Inflammatory macrophage treated with lipopolysaccharide for 1 hour (primary cell): ENCODE measurements at regions not wholly inside any gene's neighbourhood (a gene's known extent, or its start where the extent isn't known, plus 50 kb on each side); places are given as distances from the start of the nearest gene placed in this dataset.
"Not testable (repeated sequence)": the region's sequence is repeated elsewhere in the genome, so short reads cannot be mapped to it uniquely, and the experiment has no call there.

Experiments
- DNase-seq, 2 donors: peaks; one replicate each; pipeline ENCODE4 v3.0.0-alpha.2; 2020 to 2022

DNA sequence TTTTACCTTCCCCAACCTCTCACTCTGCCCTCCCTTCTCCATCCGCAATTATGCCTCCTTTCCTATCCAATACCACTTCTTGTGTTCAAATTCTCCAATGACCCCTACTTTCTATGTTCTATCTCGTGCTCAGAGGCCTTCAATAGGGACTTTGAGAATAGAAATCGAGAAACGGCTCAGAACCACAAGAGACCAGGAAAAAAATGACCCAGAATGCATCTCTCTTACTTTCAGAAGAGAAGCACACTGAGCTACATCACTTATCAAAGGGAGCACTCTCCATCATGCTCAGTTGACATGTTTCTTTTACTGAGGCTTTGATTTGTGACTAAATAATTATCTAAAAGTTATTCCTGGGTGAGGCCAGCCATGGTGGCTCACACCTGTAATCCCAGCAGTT lies 162.4 kb upstream of the PRICKLE2 start:
- no peak for DNase-seq

DNA sequence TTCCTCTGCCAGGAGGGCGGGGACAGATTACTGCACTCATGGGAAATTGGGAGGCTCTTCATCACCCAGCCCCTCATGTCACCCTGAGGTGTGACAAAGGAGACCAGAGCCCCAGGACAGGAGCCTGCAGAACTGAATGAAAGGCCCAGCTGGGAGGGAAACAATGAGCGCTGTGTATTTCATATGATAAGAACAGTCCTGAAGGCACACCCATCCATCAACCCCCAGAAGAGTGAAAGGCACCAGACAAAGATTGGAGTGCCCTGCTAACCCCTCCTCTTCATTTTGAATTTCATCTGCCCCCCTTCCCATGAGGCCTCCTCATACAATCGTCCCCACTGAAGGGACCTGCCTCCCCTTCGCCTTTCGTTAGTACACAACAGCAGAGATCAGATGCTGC lies 160.0 kb upstream of the PRICKLE2 start:
- no peak for DNase-seq

DNA sequence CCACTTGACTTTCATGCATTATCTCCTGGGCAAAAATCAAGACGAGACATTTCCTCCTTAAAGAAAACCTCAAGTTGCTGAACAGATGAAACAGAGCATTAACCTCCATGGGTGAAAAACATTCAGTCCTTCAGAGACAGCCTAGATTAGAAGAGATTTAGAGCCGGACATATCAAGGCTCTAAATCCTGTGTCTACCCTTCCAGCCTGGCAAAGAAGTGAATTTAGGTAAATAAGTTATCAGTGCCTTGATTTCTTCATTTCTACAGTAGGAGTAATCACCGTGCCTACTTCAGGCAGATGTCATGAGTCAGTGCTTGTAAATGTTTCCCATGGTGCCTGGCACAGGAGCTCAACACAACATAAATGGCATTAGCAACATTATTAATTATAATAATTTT lies 159.3 kb upstream of the PRICKLE2 start:
- no peak for DNase-seq

DNA sequence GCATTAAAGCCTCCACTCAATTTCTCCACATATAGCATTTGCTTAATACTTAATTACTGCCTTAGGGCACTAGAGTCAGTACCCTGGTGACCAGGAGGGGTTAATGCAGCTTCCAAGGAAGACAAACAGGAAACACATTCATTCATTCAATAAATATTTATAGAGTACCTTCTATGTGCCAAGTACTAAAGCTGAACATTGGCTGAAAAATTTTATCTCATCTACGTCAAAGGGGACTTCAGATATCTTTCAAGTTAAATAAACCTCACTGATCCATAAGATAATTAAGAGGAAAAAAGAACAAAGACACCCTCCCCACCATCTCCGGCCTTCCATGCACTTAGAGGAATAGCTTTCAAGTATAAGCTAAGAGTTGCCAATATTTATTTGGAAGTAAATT lies 156.9 kb upstream of the PRICKLE2 start:
- DNase-seq: no peak

DNA sequence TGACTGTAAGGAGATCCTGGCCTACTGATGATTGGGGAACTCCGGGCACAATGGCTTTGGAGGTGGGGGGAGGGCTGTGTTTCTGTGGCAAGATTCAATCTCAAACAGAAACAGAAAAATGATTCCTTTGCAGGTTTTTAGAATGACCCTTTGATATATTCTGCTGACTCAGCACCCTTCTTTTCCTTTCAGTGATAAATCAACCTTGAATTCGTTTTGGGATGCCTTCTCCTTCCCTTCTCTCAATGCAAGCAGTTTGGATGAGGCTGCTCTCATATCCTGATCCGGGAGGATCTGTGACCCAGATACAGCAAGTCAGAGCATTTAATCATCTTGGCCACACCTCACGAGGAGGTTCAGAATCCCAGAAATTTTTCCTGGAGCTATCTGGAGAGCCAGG lies 156.1 kb upstream of the PRICKLE2 start:
- no peak for DNase-seq

DNA sequence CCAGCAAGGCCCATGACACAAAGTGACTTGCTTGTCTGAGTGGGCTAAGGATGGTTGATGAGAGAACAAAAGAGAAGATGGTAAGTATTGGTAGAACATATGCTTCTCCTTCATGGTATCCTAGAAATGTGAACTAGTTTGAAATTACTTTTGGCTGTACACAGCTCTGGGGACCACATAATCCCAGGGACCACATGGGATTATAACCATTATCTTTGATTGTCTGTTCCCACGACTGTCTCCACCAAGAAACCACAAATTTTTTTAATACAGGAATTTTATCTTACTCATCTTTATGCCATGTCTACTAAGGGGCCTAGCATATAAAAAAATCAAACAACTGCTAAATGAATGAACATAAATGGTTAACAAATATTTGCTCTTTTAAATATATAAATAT lies 155.3 kb upstream of the PRICKLE2 start:
- DNase-seq: no peak

DNA sequence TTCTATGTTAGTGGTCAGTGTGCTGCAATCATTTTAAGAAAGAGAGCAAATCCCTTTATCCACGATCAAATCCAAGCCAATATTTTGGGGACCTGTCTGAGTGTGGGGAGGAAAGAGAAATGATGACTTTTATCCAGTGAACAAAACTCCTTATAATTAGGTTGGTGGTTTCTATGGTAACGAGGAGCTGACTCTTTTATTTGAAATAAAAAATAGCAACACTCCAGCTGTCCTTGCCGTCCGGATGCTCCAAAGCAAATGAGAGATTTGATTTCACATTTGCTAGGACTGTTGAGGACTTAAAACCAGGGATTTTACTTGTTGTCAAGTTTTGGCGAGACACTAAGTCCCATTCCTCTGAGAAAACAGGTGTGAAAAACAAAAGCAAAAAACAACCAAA lies 154.0 kb upstream of the PRICKLE2 start:
- no peak for DNase-seq

DNA sequence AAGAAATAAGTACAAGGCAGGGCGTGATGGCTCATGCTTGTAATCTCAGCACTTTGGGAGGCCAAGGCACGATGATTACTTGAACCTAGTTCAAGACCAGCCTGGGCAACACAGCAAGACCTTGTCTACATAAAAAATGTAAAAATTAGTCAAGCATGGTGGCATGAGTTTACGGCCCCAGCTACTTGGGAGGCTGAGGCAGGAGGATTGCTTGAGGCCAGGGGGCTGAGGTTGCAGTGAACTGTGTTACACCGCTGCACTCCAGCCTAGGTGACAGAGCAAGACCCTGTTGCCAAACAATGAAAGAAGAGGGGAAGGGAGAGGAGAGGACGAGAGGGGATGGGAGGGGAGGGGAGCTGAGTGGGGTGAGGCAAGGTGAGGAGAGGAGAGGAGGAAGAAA lies 152.7 kb upstream of the PRICKLE2 start:
- DNase-seq: no peak

DNA sequence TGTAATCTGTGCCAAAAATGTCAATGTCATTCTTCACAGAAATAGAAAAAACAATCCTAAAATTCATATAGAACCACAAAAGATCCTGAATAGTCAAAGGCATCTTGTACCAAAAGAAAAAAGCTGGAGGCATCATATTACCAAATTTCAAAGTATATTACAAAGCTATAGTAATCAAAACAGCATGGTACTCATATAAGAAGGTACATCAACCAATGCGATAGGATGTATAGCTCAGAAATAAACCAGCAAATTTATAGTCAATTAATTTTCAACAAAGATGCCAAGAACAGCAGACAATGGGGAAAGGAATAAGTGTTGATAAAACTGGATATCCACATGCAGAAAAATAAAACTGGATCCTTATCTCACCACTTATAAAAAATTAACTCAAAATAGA lies 150.5 kb upstream of the PRICKLE2 start:
- no peak for DNase-seq

DNA sequence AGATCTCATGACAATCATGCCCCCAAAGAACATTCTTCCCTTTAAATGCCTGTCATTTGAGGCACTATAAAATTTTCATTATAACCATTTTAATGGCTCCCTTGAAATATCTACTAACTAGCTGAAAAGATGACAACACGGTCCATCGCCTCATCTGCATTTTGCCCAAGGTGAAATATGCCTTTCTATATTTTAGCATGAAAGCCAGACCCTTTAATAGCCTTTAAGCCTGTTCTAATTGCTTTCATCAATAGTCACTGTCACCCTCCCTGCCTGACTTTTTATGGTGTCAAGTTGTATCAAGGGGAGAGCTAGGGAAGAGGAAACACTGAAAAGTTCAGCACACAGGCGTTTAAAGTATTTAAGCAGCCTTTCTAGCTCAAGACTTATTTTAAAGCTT lies 144.1 kb upstream of the PRICKLE2 start:
- DNase-seq: no peak

DNA sequence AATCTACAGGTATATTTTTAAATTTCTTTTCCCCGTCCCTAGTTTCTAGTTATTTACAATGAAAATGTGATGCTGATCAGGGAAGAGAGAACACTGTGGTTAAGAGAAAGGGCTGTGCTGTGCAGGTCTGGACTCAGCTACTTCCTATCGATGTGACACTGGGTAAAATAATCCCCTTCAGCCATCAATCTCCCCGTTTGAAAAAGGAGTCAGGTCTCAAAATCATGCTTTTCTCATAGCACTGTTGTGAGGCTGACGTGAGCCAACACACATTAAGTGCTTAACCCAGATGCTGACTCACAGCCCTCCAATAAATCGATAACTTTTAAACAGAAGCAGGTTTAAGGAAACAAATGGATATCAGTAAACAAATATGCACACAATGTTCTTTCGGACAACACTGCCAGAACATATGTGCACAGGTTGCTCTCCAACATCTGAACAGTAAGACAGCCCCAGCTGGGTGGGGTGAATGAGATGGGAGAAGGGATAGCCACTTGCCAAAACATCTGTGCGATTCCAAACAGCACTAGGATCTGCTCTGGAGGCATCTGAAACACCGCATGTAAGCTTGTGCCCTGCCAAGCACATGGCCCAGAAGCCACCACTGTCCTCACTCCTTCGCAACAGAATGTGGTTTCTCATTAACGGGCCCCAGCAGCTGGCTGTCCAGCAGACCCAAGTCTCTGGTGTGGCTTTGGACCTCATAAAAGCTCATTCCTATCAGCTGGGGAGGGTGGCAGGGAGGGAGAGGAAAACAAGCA lies 143.2 kb upstream of the PRICKLE2 start:
- no peak for DNase-seq

DNA sequence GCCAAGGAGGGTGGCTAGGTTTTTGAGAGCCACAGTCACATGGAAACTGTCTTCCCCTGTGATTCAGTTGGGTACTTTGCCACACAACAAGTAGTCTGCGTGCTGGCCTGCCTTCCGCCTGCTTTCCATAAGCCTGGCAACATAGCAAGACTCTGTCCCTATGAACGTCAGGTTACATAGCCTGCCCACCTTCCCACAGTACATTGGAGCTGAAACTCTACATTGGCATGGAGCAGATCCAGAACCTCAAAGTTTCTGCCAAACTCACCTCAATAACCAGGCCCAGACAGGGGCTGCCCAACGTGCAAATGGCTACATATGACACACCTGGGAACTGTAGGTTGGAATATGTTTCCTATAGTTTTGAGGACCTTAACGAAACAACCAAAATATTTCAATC lies 140.6 kb upstream of the PRICKLE2 start:
- DNase-seq: no peak

DNA sequence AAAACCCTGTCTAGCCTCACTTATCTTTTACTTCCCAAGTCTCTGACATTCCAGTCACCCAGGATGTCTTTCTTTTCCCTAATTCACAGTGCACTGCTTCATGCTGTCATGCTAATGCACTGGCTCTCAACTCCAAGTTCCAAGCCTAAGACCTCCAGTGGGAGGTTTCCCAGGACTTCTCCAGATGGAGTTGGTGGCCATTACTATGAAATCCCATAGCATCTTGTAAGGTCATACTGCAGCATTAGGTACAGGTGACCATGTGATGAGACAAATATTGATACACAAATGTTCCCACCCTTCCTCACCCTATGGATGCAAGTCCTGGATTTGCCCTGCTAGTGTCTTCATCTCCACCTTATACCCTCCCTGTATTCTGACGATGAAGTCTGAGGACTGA lies 138.6 kb upstream of the PRICKLE2 start:
- DNase-seq: no peak

DNA sequence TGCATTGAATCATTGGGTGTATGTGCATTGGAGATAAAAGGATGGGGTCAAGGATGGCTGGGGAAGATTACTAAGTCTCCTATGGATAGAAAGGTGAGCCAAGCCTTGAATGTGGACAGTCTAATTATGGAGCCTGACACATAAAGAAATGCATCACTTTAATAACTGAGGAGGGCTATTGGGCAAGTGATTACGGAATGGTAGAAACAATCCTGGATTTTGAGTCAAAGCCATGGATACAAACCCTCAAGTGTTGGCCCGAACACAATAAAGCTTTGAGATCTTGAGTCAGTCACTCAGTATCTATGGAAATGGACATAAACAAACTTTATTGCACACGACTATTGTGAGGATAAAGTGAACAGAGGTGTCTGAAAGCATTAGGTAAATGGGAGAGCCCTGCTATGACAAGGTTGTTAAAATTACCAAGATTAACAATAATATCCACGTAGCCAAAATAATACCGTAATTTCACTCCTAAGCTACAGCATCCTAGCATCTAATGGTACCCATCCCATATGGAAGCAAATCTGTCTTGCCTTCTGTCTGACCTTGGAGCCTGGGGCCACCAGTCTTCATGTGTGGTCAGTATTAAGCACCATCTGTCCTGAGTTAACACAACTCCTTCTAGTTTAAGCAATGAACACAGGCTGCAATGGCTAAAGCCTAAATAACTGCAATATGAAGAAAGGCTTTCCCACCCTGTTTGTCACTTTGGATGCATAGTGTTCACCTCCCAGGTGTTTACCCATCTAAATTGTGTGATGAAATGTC lies 136.9 kb upstream of the PRICKLE2 start:
- DNase-seq: no peak

DNA sequence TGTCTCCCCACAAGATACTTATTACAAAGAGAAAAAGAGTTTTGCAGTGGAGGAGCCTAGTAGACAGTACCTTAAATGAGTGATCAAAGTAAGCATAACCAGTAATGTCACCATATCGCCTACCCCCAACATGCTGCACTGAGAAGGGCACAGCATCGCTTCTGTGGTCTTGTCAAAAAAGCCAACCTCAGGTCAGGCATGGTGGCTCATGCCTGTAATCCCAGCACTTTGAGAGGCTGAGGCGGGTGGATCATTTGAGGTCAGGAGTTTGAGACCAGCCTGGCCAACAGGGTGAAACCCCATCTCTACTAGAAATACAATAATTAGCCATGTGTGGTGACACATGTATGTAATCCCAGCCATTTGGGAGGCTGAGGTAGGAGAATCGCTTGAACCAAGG lies 135.8 kb upstream of the PRICKLE2 start:
- not testable (repeated sequence) for DNase-seq

DNA sequence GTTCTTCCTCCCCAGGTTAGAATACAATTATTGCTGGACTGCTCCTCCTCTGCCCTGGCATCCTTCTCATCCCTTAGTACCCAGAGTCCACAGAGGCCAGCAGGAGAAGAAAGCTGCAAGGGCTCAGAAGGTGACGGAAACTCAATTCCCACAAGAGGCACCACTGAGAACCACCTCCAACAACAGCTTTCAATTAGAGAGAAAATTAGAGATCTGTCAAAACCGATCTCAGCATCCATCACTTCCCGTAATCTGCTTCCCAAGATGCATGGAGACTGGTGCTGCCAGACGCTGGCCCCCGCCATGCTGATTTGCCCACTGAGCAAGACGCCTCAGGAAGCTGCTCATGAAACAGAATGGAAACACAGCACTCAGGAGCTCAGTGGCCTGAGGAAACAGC lies 135.0 kb upstream of the PRICKLE2 start:
- no peak for DNase-seq

DNA sequence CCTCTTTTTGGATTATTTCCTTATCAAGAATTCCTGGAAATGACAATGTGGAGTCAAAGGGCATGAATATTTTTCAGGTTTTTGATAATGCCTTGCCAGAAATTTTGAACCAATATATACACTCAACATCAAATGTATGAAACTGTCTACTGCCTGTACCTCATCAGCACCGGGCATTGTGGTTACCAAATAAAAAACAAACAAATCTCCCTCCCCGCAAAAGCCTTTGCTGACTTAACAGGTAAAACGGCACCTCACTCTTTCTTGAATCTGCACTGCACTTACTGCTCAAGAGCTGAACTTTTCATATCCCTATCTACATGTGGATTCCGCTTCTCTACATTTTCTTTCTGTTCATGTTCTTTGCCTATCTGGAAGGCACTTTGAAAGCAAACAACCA lies 134.5 kb upstream of the PRICKLE2 start:
- no peak for DNase-seq

DNA sequence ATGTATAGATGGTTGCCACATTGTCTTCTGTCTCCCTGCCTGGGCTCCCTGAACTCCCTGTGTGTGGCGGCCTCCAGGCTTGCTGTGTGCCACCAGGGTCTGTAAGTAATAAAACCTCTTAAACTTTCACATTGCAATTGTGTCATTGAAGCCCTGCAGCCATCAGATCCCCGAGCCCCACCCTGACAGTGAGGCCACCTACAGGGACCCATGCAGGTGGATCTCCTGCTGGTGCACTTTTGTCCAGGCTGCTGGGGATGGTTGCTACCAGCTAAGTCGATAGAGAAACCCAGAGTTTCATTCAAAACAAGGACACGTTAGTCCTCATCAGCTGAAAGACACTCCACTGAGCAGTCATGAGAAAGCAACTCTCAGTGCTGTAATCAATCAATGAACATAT lies 133.6 kb upstream of the PRICKLE2 start:
- DNase-seq: no peak

DNA sequence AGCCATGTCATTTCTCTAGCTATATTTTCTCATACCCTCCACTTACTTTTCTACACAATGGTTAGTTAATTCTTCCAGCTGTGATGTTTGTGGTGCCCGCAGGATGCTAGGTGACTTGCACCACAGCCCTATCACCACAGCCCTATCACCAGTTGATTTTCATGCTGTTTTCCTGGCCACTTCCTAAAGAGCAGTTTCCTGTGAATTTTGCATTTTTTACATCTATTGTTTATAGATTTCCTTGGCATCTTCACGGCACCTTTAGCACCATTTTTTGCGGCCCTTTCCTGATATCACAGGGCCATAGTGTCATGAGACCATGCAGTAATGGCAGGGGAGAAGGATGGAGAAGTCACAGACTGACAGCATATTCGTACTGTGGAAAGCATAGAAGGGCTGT lies 132.9 kb upstream of the PRICKLE2 start:
- no peak for DNase-seq

DNA sequence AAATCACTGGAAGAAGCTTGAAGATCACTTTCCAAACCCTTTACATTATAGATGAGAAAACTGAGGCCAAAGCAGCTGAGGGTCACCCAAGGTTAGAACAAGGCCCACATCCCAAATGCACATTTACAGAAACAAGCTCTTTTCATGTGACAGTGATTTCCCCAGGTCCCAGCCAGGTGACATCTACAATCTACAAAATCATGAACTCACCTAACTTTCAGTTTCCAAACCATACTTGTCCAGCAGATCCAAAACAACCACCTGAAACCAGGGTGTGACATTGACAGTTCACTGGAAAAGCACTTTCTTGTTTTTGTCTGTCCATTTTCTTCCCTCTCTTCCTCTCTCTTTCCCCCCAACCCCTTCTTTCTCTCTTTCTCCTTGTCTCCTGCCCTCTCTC lies 132.2 kb upstream of the PRICKLE2 start:
- DNase-seq: no peak

DNA sequence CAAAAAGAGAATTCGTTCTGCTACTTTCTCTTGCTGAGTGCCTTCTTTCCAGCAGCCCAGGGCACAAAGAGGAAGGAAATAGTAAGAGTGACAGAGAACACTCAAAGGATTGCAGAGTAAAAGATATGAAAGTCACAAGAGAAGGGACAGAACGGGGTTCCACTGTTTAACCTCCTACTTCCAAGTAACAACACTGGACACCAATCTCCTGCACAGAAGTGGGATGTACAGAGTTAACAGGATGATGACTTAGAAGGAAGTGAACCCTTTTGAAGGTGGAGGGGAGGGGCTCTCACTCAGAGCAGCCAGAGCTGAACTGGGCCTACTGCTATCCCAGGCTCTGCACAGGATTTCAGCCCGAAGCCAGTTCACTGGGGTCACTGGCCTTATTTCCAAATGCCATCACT lies 130.1 kb upstream of the PRICKLE2 start:
- DNase-seq: no peak

DNA sequence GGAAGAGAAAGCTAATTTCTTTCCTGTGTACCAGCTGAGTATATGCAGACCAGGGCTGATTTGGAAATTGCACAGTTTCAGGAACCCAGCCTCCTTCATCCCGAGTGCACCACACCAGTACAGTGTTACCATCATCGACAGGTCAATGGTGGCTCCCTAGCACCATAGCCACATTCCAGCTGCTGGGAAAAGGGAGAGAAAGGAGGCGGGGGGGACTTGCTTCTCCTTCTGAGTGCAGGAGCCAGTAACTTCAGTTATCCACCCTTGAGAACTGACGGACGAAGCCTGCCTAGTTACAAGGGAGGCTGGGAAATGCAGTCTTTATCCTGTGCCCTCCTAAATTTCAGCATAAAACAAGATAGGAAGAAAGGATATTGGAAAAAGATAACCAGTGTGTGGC lies 129.7 kb upstream of the PRICKLE2 start:
- no peak for DNase-seq

DNA sequence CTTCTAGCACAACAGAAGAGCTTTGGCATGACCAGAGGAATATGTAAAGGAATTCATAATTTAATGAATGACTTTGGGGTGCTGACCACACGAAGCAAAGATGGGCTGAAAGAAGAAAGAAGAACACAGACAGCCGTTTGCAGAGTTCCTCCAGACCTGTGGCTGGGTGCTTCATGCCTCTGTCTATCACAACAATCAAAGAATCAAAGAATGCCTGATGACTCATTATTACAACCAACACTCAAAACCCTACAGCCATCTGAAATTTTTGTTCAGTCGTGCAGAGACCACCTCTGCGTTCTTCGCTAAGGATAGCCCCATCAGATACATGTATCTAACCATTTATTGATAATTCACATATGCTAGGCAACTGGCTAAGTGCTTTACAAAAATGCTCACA lies 129.0 kb upstream of the PRICKLE2 start:
- DNase-seq: no peak

DNA sequence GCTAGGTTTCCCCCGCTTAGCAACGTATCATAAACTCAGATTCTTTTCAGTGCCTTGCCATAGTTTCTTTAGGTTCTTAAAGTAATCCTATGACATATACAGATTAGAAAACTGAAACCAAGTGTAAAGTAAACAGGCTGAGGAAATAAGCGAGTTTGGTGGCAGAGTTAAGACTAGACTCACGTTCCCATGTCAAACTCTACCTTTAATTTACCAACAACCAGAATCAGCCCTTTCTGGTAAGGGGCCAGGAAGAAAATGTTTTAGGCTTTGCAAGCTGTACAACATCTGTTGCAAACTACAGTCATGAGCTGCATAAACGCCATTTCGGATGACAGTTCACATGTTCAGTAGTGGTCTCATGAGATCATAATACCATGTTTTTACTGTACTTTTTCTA lies 128.0 kb upstream of the PRICKLE2 start:
- no peak for DNase-seq

DNA sequence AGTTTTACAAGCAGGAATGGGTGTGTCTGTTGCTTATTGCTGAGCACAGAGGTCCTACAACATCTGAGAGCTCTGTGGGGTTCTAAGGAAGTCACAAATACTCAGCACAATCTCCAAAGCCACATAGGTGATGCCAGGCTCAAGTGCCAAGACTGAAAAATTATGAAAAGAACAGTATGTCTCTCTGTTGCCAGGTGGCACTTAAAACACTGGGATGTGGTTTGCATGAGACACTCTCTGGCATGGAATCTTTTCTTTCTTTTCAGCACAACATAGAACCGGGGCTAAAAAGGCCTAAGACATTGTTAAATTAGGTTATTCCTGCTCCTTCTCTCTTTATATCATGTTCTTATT lies 127.3 kb upstream of the PRICKLE2 start:
- DNase-seq: no peak
